Liver (tissue), 3 donors: ENCODE measurements at regions not wholly inside any gene's neighbourhood (a gene's known extent, or its start where the extent isn't known, plus 50 kb on each side); places are given as distances from the start of the nearest gene placed in this dataset.

Source experiments
- ATF3 ChIP-seq: IDR thresholded peaks from 2 replicates; pipeline ENCODE4 v1.6.1; 2016; ENCODE audit warnings: antibody characterized with exemption
- CTCF ChIP-seq: fragments of 150-350 bp; IDR thresholded peaks from 2 replicates; pipeline ENCODE4 v1.5.1; 2017; ENCODE audit warnings: improper control_type of control experiment, low read depth, low read length; ENCODE audit not compliant: missing input control
- FOXA1 ChIP-seq: IDR thresholded peaks from 2 replicates; pipeline ENCODE4 v1.6.1; 2016; ENCODE audit warnings: antibody characterized with exemption
- HNF4A ChIP-seq, 2 donors: conservative IDR thresholded peaks; 2 replicates each; pipeline ENCODE4 v1.6.1; 2016; ENCODE audit warnings: antibody characterized with exemption in 2 of 2, mild to moderate bottlenecking in 2 of 2
- HNF4G ChIP-seq: IDR thresholded peaks from 2 replicates; pipeline ENCODE4 v1.6.1; 2016; ENCODE audit warnings: antibody characterized with exemption
- MAX ChIP-seq: IDR thresholded peaks from 2 replicates; pipeline ENCODE4 v1.6.1; 2016; ENCODE audit warnings: antibody characterized with exemption
- RAD21 ChIP-seq, 2 donors: IDR thresholded peaks; 2 replicates each; pipeline ENCODE4 v1.6.1; 2016; ENCODE audit warnings: antibody characterized with exemption in 2 of 2, mild to moderate bottlenecking in 2 of 2
- REST ChIP-seq: IDR thresholded peaks from 2 replicates; pipeline ENCODE4 v1.6.1; 2016; ENCODE audit warnings: antibody characterized with exemption, mild to moderate bottlenecking
- RXRA ChIP-seq, 2 donors: IDR thresholded peaks; 2 replicates each; pipeline ENCODE4 v1.6.1; 2017 to 2018; ENCODE audit warnings: antibody characterized with exemption in 2 of 2, mild to moderate bottlenecking in 1 of 2
- SP1 ChIP-seq: IDR thresholded peaks from 2 replicates; pipeline ENCODE4 v1.6.1; 2018; ENCODE audit warnings: antibody characterized with exemption, mild to moderate bottlenecking
- TAF1 ChIP-seq: conservative IDR thresholded peaks from 2 replicates; pipeline ENCODE4 v1.6.1; 2016; ENCODE audit warnings: antibody characterized with exemption, mild to moderate bottlenecking
- YY1 ChIP-seq: IDR thresholded peaks from 2 replicates; pipeline ENCODE4 v1.6.1; 2016; ENCODE audit warnings: antibody characterized with exemption, mild to moderate bottlenecking
- ZBTB33 ChIP-seq: IDR thresholded peaks from 2 replicates; pipeline ENCODE4 v1.6.1; 2016; ENCODE audit warnings: antibody characterized with exemption
- donor health status: healthy.
- donor health status: healthy.

GRCh38 chr14:29140016-29140415 lies 373.4 kb downstream of the FOXG1 start:
- no peak for TF ChIP-seq CTCF
- no peak for TF ChIP-seq REST
- no peak for TF ChIP-seq TAF1
- TF ChIP-seq HNF4G = no peak
- TF ChIP-seq ZBTB33 = no peak
- TF ChIP-seq RXRA (IDR thresholded peaks at IDR 0.05) = no peak
- no peak for TF ChIP-seq MAX
- no peak for TF ChIP-seq HNF4A (conservative IDR thresholded peaks at IDR 0.05)
- no peak for TF ChIP-seq ATF3
- TF ChIP-seq SP1 = no peak
- no peak for TF ChIP-seq YY1
- no peak for TF ChIP-seq RAD21 (IDR thresholded peaks at IDR 0.05)
- TF ChIP-seq FOXA1 = no peak
